ENCODE measurements at regions not wholly inside any gene's neighbourhood (a gene's known extent, or its start where the extent isn't known, plus 50 kb on each side); places are given as distances from the start of the nearest gene placed in this dataset.

DNA sequence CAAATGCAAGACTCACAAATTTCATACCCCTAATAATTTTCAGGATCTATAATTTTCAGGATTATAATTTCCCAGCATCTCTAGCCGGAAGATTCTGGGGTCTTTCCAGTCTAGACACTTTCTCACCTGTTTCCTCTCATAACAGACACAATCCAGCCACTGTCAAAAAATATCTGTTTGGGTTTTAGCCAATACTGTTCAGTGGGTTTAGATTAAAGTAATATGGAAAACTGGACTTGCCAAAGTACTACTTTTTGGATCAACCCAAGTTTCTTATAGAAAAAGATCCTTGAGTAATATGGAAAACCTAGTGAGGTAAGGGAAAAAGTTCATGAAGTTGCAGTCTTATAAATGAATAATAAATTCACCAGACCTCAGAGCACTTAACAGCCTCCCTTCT lies 62.1 kb upstream of the NEBL start:
- no peak for FAIRE-seq

DNA sequence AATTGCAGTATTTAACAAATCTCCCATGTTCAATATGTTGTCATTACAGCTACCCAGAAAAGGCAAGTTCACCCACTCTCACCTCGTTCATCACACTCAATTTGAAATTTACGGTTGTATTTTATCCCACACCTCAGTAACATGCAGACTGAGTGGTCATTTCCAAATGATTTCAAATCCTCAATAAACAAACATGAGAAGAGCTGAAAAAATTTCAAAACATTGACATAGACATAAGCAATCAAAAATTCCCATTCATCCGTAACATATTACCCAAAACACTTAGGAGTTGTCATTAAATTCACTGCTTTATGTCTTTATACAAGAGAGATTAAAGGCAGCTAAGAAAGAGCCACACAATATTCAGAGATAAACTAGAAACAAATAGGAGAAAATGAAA lies 61.7 kb upstream of the NEBL start:
- FAIRE-seq = no peak

DNA sequence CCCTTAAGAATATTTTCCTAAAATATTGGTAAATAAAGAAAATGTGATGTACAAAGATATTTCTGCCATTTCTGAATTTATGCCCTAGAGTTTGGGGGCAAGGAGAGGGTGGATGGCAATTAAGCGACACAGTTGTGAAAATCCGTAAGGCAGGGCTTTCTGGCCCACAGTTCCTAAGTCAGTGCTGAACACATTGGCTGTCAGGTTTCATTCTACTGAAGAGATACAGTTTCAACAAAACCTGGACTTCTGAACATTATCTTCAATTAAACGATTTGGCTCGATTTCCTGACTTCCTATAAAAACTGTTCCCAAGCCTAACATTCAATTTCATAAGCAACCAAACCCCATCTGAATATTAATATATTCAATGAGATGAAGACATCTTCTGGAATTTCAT lies 61.1 kb upstream of the NEBL start:
- no peak for FAIRE-seq

- FAIRE-seq = no peak
These were observed 60.6 kb upstream of the NEBL start for GRCh38 chr10:20957744-20958143.

DNA sequence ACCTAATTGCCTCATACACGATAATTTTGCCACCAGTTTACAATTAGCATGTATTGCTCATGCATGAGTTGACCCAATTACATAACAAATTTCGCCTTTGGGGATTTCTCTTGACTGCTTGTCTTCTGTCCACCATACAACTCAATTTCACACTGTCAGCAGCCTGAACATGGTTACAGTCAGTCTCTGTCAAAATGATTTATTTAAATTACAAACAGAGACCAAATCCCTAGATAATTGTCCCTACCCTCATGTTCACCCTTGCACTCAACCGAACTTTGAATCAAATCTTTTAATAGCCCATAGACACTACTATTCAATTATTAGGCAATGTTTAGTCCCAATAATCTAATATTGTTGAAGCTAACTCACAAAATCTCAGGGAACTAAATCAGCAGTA lies 59.7 kb upstream of the NEBL start:
- FAIRE-seq = no peak

DNA sequence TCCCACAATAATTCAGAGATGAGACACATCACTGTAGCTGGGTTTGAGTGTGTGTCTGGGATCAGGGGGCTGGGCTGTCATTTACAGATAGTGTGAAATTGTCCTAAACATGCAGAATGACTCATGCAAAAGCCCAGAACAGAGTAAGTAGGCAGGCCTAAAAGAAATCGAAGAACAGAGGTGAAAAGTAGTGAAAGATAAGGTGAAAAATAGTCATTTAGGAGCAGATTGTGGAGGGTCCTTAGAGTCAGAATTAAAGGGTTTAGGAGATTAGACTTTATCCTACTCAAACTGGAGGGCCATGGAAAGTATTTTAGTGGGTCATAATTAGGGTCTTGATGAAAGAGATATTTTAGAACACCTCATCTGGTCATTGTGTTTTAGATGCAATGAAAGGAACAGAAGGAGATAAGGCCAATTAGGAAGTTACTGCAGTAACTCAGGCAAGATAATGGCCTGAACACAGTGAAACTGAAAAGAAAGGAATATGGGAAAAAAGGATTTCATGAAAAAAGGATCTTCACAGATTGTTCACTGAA lies 58.3 kb upstream of the NEBL start:
- FAIRE-seq = no peak

GRCh38 chr10:20954519-20954918 lies 57.4 kb upstream of the NEBL start:
- FAIRE-seq = no peak

- no peak for FAIRE-seq
These were observed 56.0 kb upstream of the NEBL start for GRCh38 chr10:20953120-20953519.

GRCh38 chr10:20949967-20950366 lies 52.9 kb upstream of the NEBL start:
- FAIRE-seq = no peak

DNA sequence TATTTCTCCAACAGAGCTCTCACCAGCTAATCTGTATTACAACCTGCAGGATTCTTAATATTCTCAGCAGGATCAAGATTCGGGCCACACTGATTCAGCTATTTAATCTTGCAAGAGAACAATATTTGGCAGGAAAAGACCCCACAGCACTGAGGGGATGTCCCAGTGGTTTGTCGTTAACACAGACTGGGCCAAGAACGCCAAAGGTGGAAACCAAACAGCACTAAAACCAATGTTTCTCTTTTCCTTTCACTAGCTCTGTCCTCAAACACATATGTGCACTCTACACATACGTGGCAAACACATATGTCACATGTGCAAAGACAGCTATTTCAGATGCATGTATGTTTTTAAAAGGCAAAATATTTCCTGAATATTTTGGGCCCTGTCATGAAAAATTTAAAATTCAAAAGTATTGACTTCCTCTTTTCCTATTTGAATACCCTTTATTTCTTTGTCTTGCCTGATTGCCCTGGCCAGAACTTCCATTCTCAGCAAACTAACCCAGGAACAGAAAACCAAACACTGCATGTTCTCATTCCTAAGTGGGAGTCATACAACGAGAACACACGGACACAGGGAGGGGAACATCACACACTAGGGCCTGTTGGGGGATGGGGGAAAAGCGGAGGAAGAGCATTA lies 51.7 kb upstream of the NEBL start:
- no peak for FAIRE-seq
